Cardiac muscle cell (in vitro differentiated cells and primary cell): ENCODE measurements at regions not wholly inside any gene's neighbourhood (a gene's known extent, or its start where the extent isn't known, plus 50 kb on each side); places are given as distances from the start of the nearest gene placed in this dataset.

Experiments used
- DNase-seq, 2 donors: peaks; one replicate each; pipeline versions ENCODE4 v3.0.0 to v3.0.0-alpha.2; 2010 to 2017; ENCODE audit warnings: low read depth in 1 of 2, low spot score in 1 of 2
- H3K27ac ChIP-seq: fragments of 200-600 bp; sonication (generic); 2 replicates; pipeline ENCODE4 v1.5.1; 2016
- H3K27me3 ChIP-seq: fragments of 200-600 bp; sonication (generic); 2 replicates; pipeline ENCODE4 v1.6.0; 2016; ENCODE audit warnings: control low read depth
- H3K36me3 ChIP-seq: fragments of 200-600 bp; sonication (generic); 2 replicates; pipeline ENCODE4 v1.5.1; 2016; ENCODE audit warnings: control low read depth
- H3K4me1 ChIP-seq: fragments of 200-600 bp; sonication (generic); 2 replicates; pipeline ENCODE4 v1.8.1; 2017; ENCODE audit warnings: low read depth, mild to moderate bottlenecking, mixed run types
- H3K4me3 ChIP-seq: fragments of 200-600 bp; sonication (generic); 2 replicates; pipeline ENCODE4 v1.5.1; 2016; ENCODE audit warnings: mild to moderate bottlenecking
- H3K9me3 ChIP-seq: fragments of 200-600 bp; sonication (generic); 2 replicates; pipeline ENCODE4 v1.5.1; 2017; ENCODE audit warnings: low read depth, mild to moderate bottlenecking, control low read depth
- TF ChIP-seq, protein P1 (sequence below): IDR thresholded peaks from 2 replicates; pipeline ENCODE4 v1.5.1; 2012; ENCODE audit warnings: low read depth, mild to moderate bottlenecking, low read length

DNA sequence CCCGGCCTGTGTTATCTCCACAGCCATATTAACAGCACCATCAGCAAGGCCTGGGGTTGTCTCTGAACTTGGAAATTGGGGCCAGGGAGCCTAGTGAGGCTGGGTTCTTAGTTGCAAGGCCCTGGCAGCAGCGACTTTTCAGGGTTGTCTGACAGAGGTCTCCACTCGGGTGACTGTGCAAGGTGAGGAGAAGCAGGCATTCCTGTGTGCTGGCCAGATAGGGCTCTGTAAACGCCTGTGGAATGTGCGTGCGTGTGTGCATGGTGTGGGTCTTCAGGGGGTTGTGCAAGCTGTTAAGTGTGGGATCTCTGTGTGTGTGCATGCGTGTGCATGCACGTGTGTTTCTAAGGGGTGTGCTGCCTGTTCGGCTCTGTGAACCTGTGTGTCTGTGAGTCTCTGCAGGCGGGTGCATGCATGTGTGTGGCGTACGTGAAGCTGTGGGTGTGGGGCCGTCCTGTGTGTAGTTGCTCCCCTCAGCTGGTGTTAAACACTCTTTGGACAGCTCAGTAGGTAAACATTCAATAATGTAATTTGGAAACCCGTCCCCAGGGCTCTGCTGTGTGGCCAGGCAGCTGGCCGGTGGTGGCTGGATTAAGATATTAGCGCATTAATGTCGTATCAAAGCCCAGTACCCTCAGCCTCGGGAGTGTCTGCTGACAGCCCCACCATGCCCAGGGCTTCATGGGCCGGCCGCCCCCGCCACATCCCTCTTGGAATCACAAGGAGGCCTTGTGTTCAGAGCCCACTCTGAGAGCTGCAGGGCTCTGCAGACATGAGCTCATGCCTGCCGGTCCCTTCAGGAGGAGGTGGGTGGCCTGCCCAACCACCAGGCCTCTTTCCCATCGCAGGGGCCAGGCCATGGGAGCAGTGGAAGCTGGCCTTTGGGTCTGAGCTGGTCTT is 189.9 kb downstream of the FOXD2 start:
- peaks cover 7% of the 10 kb centered on the region for H3K4me1 ChIP-seq
- no peaks in the 10 kb centered on the region for H3K36me3 ChIP-seq
- DNase-seq: peak in 1 of 2 donors; percentile 44
- no peaks in the 10 kb centered on the region for H3K9me3 ChIP-seq
- TF ChIP-seq, protein P1, sequence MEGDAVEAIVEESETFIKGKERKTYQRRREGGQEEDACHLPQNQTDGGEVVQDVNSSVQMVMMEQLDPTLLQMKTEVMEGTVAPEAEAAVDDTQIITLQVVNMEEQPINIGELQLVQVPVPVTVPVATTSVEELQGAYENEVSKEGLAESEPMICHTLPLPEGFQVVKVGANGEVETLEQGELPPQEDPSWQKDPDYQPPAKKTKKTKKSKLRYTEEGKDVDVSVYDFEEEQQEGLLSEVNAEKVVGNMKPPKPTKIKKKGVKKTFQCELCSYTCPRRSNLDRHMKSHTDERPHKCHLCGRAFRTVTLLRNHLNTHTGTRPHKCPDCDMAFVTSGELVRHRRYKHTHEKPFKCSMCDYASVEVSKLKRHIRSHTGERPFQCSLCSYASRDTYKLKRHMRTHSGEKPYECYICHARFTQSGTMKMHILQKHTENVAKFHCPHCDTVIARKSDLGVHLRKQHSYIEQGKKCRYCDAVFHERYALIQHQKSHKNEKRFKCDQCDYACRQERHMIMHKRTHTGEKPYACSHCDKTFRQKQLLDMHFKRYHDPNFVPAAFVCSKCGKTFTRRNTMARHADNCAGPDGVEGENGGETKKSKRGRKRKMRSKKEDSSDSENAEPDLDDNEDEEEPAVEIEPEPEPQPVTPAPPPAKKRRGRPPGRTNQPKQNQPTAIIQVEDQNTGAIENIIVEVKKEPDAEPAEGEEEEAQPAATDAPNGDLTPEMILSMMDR: no peak
- H3K27me3 ChIP-seq: no peaks in the 10 kb centered on the region
- no peak overlapping the region for H3K4me3 ChIP-seq
- H3K27ac ChIP-seq: no peak overlapping the region

DNA sequence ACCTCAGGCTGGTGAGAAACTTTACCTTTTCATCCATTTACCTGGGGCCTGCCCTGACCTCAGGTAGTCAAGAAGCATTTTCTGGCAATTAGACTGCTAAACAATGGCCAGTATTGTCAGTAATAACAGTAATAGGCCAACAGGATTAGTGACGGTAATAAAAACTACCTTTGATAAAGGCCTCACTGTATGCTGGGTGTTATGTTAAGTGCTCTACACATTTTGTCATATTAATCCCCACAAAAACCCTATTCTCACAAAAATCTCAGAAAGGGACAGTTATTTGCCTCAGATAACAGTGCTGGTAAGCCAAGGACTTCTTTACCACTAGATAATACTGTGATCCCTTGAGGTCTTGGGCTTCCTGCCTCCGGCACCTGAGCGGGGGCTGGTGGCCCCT is 191.4 kb downstream of the FOXD2 start:
- H3K27ac ChIP-seq: no peak overlapping the region
- H3K36me3 ChIP-seq: no peaks in the 10 kb centered on the region
- DNase-seq: no peak
- TF ChIP-seq, protein P1: no peak
- H3K4me1 ChIP-seq: peaks cover 7% of the 10 kb centered on the region
- H3K27me3 ChIP-seq: peaks cover 4% of the 10 kb centered on the region
- H3K4me3 ChIP-seq: no peak overlapping the region
- H3K9me3 ChIP-seq: no peaks in the 10 kb centered on the region

DNA sequence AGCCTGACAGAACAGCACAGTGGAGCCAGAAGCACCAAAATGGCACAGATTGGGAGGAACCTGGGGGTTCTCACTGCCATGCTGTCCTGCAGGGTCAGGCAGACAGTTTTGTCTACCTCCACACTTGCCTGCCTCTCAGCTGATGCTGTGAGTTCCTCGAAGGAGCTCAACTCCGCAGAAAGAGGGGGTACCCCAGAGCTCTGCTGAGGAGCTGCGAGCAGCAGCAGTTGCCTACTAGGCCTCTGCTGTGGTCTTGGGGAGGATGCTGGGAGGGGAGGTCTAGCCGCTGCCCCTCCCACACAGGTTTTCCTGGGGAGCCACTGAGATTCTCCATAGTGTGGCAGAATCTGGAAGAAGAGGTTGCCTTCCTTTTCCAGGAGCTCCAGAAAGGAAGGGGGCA is 192.5 kb downstream of the FOXD2 start:
- TF ChIP-seq, protein P1: no peak
- Histone ChIP-seq H3K36me3 (no peaks in the 10 kb centered on the region), H3K27me3 (peaks cover 7% of the 10 kb centered on the region), H3K27ac (no peak overlapping the region), H3K9me3 (no peaks in the 10 kb centered on the region), H3K4me3 (no peak overlapping the region), H3K4me1 (peaks cover 7% of the 10 kb centered on the region)
- DNase-seq: no peak

DNA sequence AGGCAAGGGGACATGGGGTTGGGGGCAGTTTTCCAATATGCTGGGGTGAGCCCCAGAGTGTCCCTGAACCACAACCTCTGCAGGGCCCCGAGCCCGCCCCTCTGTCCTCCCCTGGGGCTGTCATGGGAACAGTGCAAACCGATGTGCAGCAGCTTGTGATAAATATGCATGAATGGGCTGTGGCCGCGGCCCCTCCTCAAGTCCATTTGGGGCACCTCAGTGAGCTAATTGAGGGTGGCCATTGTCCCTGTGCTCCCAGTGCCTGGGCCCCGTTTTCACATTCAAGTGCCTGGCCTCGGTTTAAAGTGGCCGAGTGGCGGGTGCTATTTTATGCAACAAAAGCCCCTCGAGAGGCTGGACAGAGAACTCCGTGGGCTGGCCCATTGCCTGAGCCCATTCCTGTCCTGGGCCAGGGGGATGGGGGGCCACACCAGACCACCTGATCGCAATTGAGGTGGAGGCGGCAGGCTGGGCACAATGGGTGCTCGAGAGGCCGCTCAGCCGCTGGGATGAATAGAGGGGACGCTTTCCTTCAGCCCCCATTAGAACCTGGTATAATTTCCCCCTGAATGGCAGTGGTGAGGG is 193.7 kb downstream of the FOXD2 start:
- no peaks in the 10 kb centered on the region for H3K36me3 ChIP-seq
- H3K27me3 ChIP-seq: peaks cover 7% of the 10 kb centered on the region
- H3K4me3 ChIP-seq: no peak overlapping the region
- TF ChIP-seq, protein P1: no peak
- DNase-seq: no peak
- H3K9me3 ChIP-seq: no peaks in the 10 kb centered on the region
- H3K27ac ChIP-seq: no peak overlapping the region
- H3K4me1 ChIP-seq: peaks cover 7% of the 10 kb centered on the region

DNA sequence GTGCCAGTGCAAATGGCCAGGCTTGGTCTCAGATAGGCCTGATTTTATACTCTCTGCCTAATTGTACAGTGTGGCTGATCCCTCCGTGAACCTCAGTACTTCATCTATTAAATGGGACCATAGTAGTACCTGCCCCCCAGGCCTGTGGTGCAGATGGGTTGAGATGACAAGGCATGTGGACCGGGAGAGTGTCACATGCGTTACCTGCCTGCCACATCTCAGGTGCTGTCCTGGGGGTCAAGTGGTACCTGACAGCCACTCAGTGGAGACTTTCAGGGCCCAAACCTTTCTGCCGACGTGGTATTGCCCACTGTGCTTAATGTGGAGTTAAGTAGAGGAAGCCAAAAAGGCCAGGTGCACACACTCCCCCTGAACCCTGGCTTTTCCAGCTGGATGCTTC is 197.3 kb downstream of the FOXD2 start:
- H3K9me3 ChIP-seq: no peaks in the 10 kb centered on the region
- TF ChIP-seq, protein P1: no peak
- peaks cover 7% of the 10 kb centered on the region for H3K4me1 ChIP-seq
- H3K27ac ChIP-seq: no peak overlapping the region
- no peak for DNase-seq
- H3K27me3 ChIP-seq: peaks cover 7% of the 10 kb centered on the region
- no peak overlapping the region for H3K4me3 ChIP-seq
- no peaks in the 10 kb centered on the region for H3K36me3 ChIP-seq
